ENCODE measurements at regions not wholly inside any gene's neighbourhood (a gene's known extent, or its start where the extent isn't known, plus 50 kb on each side); places are given as distances from the start of the nearest gene placed in this dataset.

- no peak for TF ChIP-seq CTCF (IDR thresholded peaks at IDR 0.05)
Observed at GRCh38 chr9:89843074-89843473, 238.3 kb downstream of the GADD45G start.

GRCh38 chr9:89843591-89843990, 238.8 kb downstream of the GADD45G start:
- no peak for TF ChIP-seq CTCF (IDR thresholded peaks at IDR 0.05)

- TF ChIP-seq CTCF (IDR thresholded peaks at IDR 0.05), result no peak
Observed at GRCh38 chr9:89844075-89844474, 239.3 kb downstream of the GADD45G start.

GRCh38 chr9:89844535-89844934, 239.7 kb downstream of the GADD45G start:
- TF ChIP-seq CTCF (IDR thresholded peaks at IDR 0.05), result no peak

GRCh38 chr9:89845321-89845720, 240.5 kb downstream of the GADD45G start:
- no peak for TF ChIP-seq CTCF (IDR thresholded peaks at IDR 0.05)

GRCh38 chr9:89845862-89846261, 241.1 kb downstream of the GADD45G start:
- TF ChIP-seq CTCF (IDR thresholded peaks at IDR 0.05), result no peak

- no peak for TF ChIP-seq CTCF (IDR thresholded peaks at IDR 0.05)
Observed at GRCh38 chr9:89848060-89849040, 243.5 kb downstream of the GADD45G start.
